ENCODE measurements at regions not wholly inside any gene's neighbourhood (a gene's known extent, or its start where the extent isn't known, plus 50 kb on each side); places are given as distances from the start of the nearest gene placed in this dataset.

- TF ChIP-seq PRDM2 (tag by site-specific recombination; IDR thresholded peaks at IDR 0.05; ENCODE audit: borderline replicate concordance) = no peak
- no peak for TF ChIP-seq ZNF112 (tag by site-specific recombination; IDR thresholded peaks at IDR 0.05)
- TF ChIP-seq ZBTB11 (tag by site-specific recombination; conservative IDR thresholded peaks at IDR 0.05; ENCODE audit: low read depth) = no peak
- TF ChIP-seq TCF7L2 (IDR thresholded peaks at IDR 0.05; ENCODE audit: borderline replicate concordance, low read depth, low read length) = no peak
Observed at GRCh38 chr14:46574221-46574977, 77.2 kb downstream of the RPL10L start (continued).

GRCh38 chr14:46573498-46573897, 78.1 kb downstream of the RPL10L start:
- ChIA-PET CTCF (no interaction called here), POLR2A (no interaction called here)
- TF ChIP-seq ATF2 (tag by site-specific recombination; IDR thresholded peaks at IDR 0.05; ENCODE audit: low read depth) (no peak), ZNF354C (tag by site-specific recombination; IDR thresholded peaks at IDR 0.05; ENCODE audit: borderline replicate concordance, low read depth) (no peak)
- Histone ChIP-seq H3K9me3 (ENCODE audit: control insufficient read depth, insufficient read depth, low read depth, low read length) (no peaks in the 10 kb centered on the region), H3K4me3 (ENCODE audit: low read depth, low read length) (no peak overlapping the region), H3K4me1 (ENCODE audit: control insufficient read depth, insufficient read depth, low read length) (no peaks in the 10 kb centered on the region), H3K36me3 (ENCODE audit: control insufficient read depth in 2 of 2, insufficient read depth in 1 of 2, low read length in 2 of 2) (no peaks in the 10 kb centered on the region), H3K27ac (ENCODE audit: extremely low read depth, low read depth, low read length) (no peak overlapping the region)

- no peak overlapping the region for H3K27ac ChIP-seq (ENCODE audit: extremely low read depth, low read depth, low read length)
- H3K4me3 ChIP-seq (ENCODE audit: low read depth, low read length) = no peak overlapping the region
- CTCF ChIA-PET = interaction anchor here (0.5 to 1.4 kb wide), 2 partner anchors 8 to 79 kb away, joined by 3 to 10 read pairs; partner anchors contain the start of gene RPL10L
- H3K4me1 ChIP-seq (ENCODE audit: control insufficient read depth, insufficient read depth, low read length) = no peaks in the 10 kb centered on the region
- no peaks in the 10 kb centered on the region for H3K9me3 ChIP-seq (ENCODE audit: control insufficient read depth, insufficient read depth, low read depth, low read length)
- POLR2A ChIA-PET = no interaction called here
- TF ChIP-seq ZFP41 (tag by site-specific recombination; IDR thresholded peaks at IDR 0.05; ENCODE audit: borderline replicate concordance) (no peak), ZFP3 (tag by site-specific recombination; IDR thresholded peaks at IDR 0.05; ENCODE audit: low read depth) (no peak), ZNF76 (tag by site-specific recombination; IDR thresholded peaks at IDR 0.05; ENCODE audit: borderline replicate concordance, low read depth) (no peak), PRDM2 (tag by site-specific recombination; IDR thresholded peaks at IDR 0.05; ENCODE audit: borderline replicate concordance) (no peak), ZBTB48 (tag by site-specific recombination; IDR thresholded peaks at IDR 0.05) (no peak), ZBTB21 (tag by site-specific recombination; IDR thresholded peaks at IDR 0.05) (no peak), ZNF248 (tag by site-specific recombination; IDR thresholded peaks at IDR 0.05) (no peak), ZNF37A (tag by site-specific recombination; IDR thresholded peaks at IDR 0.05) (no peak), ZBTB17 (tag by site-specific recombination; IDR thresholded peaks at IDR 0.05) (no peak)
- H3K36me3 ChIP-seq (ENCODE audit: control insufficient read depth in 2 of 2, insufficient read depth in 1 of 2, low read length in 2 of 2) = no peaks in the 10 kb centered on the region
Observed at GRCh38 chr14:46571970-46572369, 79.6 kb downstream of the RPL10L start.
